Pancreas (tissue), 10 donors: ENCODE measurements at regions not wholly inside any gene's neighbourhood (a gene's known extent, or its start where the extent isn't known, plus 50 kb on each side); places are given as distances from the start of the nearest gene placed in this dataset.

Experiments used
- ATAC-seq, 4 donors: fragments of 200-7000 bp; cut with Tn5 transposase; one replicate each; pipeline versions ENCODE4 v1.8.0 to v1.9.1; 2020; ENCODE audit warnings: mild to moderate bottlenecking in 4 of 4, moderate library complexity in 4 of 4
- DNase-seq, 6 donors: peaks; one replicate each; pipeline ENCODE4 v3.0.0-alpha.2; 2020
- FAIRE-seq: peaks from 2 replicates; lab custom pipeline; 2012; peaks lifted over from hg19 to GRCh38; lab: Jason Lieb, UNC
- H3K27ac ChIP-seq, 4 donors: fragments of 200-600 bp; sonication (generic); 1 replicate in 3 of 4; 2 replicates in 1 of 4; pipeline versions ENCODE4 v1.5.0 to v1.8.0; 2020
- H3K27me3 ChIP-seq, 4 donors: fragments of 200-600 bp; one replicate each; pipeline ENCODE4 v1.8.0; 2021
- H3K36me3 ChIP-seq, 3 donors: fragments of 200-600 bp; sonication (generic) in 1 of 3; one replicate each; pipeline versions ENCODE4 v1.5.0 to v1.8.0; 2020 to 2021
- H3K4me1 ChIP-seq, 3 donors: fragments of 200-600 bp; one replicate each; pipeline ENCODE4 v1.8.0; 2021
- H3K4me3 ChIP-seq, 4 donors: fragments of 200-600 bp; sonication (generic) in 2 of 4; one replicate each; pipeline versions ENCODE4 v1.5.0 to v1.8.0; 2020 to 2021
- H3K9me3 ChIP-seq, 4 donors: fragments of 200-600 bp; one replicate each; pipeline ENCODE4 v1.8.0; 2021
- WGBS, 2 donors: extraction: QIAGEN DNeasy Blood & Tissue Kit; methylation state at CpG; one replicate each; pipeline ENCODE4 v1.1.7; 2013; 5-methylcytosine and 5-hydroxymethylcytosine counted together
- intact Hi-C, 3 donors: fragments of 100-400 bp; cut with DNase I; formaldehyde crosslinking; loops; one replicate each; pipeline versions ENCODE4 v1.11.1 to v1.14.2; 2022
- TF ChIP-seq, protein P1 (sequence below), 4 donors: fragments of 200-600 bp; sonication (generic) in 3 of 4; IDR thresholded peaks; one replicate each; pipeline versions ENCODE4 v1.5.0 to v1.8.0; 2021; ENCODE audit warnings: antibody characterized with exemption in 4 of 4
- donor health status: healthy with polysubstance abuse.
- donor health status: DM: no; HTN: no; CAD: no; lungs with moderate emphysema.
- donor health status: DM: no; HTN: no; CAD: no.
- donor health status: control.
- donor health status: control.
- donor health status: Bipolar disorder and iron deficiency.
- donor health status: DM: yes; HTN: yes; CAD: no.
- donor health status: DM: no; HTN: no; CAD: no.
- donor health status: DM: no; HTN: no; CAD: no.
- donor health status: DM: yes; HTN: yes; CAD: no.

- WGBS, 2 donors, result 83 to 93% methylated on average over 3 of the region's 3 CpGs
- H3K36me3 ChIP-seq, result no peaks in the 10 kb centered on the region
- intact Hi-C loops, result no loop called here
Observed at GRCh38 chr16:52725043-52725442, 178.1 kb upstream of the TOX3 start.

DNA sequence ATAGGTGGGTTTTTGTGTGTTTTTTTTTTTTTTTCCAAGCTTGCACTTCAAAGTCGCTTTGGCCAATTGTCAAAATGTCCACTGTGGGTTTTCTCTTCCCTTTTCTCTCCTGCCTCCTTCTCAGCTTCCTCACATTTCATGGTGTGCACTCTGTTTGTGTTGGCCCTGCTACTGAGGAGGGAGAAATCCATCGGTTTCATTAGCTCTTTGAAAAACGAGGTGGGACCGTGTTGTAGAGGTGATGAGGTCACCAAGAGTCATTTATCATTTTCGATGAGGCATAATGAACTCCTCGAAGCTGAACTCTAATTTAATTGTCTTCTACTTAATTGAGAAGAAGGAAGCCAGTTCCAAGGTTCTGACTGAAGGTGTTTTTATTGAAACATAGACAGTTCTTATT is 174.4 kb upstream of the TOX3 start:
- ATAC-seq (no peak), FAIRE-seq (no peak), DNase-seq (no peak)

More at GRCh38 chr16:52725043-52725442, 178.1 kb upstream of the TOX3 start:
- Histone ChIP-seq H3K4me1 (no peaks in the 10 kb centered on the region), H3K9me3 (no peaks in the 10 kb centered on the region), H3K27ac (no peak overlapping the region), H3K27me3 (no peaks in the 10 kb centered on the region), H3K4me3 (no peak overlapping the region)
- TF ChIP-seq, protein P1, sequence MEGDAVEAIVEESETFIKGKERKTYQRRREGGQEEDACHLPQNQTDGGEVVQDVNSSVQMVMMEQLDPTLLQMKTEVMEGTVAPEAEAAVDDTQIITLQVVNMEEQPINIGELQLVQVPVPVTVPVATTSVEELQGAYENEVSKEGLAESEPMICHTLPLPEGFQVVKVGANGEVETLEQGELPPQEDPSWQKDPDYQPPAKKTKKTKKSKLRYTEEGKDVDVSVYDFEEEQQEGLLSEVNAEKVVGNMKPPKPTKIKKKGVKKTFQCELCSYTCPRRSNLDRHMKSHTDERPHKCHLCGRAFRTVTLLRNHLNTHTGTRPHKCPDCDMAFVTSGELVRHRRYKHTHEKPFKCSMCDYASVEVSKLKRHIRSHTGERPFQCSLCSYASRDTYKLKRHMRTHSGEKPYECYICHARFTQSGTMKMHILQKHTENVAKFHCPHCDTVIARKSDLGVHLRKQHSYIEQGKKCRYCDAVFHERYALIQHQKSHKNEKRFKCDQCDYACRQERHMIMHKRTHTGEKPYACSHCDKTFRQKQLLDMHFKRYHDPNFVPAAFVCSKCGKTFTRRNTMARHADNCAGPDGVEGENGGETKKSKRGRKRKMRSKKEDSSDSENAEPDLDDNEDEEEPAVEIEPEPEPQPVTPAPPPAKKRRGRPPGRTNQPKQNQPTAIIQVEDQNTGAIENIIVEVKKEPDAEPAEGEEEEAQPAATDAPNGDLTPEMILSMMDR (IDR thresholded peaks at IDR 0.05), result no peak
- no peak for FAIRE-seq
- no peak for ATAC-seq
- no peak for DNase-seq

DNA sequence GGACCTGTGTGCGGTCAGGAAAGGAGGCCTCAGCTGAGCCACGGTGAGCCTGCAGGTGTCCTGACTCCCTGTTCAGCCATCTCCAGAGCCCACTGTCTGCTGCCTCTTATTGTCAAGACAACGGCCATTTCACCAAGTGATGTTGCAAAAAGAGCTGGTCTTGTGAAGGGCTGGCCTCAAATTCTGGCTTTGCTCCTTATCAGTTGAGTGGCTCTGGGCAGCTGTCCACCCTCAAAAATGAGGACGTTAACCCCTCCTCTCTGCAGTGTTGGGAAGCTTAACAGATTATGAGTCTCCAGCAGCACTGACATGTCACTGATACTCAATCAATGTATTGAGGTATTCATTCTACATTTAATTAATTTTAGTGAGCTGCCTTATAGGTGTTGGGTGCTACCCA is 171.1 kb upstream of the TOX3 start:
- no peak for ATAC-seq
- DNase-seq, result no peak
- no peak for FAIRE-seq

More for the DNA sequence above, 174.4 kb upstream of the TOX3 start:
- 19 to 26% methylated on average over 6 of the region's 6 CpGs for WGBS, 2 donors
- intact Hi-C loops, result no loop called here
- H3K9me3 ChIP-seq, result no peaks in the 10 kb centered on the region
- H3K4me3 ChIP-seq, result no peak overlapping the region
- no peaks in the 10 kb centered on the region for H3K27me3 ChIP-seq
- no peaks in the 10 kb centered on the region for H3K36me3 ChIP-seq
- TF ChIP-seq, protein P1 (IDR thresholded peaks at IDR 0.05), result no peak
- no peaks in the 10 kb centered on the region for H3K4me1 ChIP-seq
- H3K27ac ChIP-seq, result no peak overlapping the region

GRCh38 chr16:52713740-52714139 is 166.8 kb upstream of the TOX3 start:
- DNase-seq (no peak), ATAC-seq (no peak), FAIRE-seq (no peak)
- TF ChIP-seq, protein P1 (IDR thresholded peaks at IDR 0.05), result no peak
- Histone ChIP-seq H3K9me3 (no peaks in the 10 kb centered on the region), H3K4me1 (no peaks in the 10 kb centered on the region), H3K27me3 (no peaks in the 10 kb centered on the region), H3K36me3 (no peaks in the 10 kb centered on the region), H3K4me3 (no peak overlapping the region), H3K27ac (no peak overlapping the region)
- 64 to 75% methylated on average over 7 of the region's 7 CpGs for WGBS, 2 donors
- intact Hi-C loops, result no loop called here

More for the DNA sequence above, 171.1 kb upstream of the TOX3 start:
- Histone ChIP-seq H3K4me3 (no peak overlapping the region), H3K4me1 (no peaks in the 10 kb centered on the region), H3K36me3 (no peaks in the 10 kb centered on the region), H3K27me3 (no peaks in the 10 kb centered on the region), H3K9me3 (no peaks in the 10 kb centered on the region), H3K27ac (no peak overlapping the region)
- intact Hi-C loops, result no loop called here
- 72% methylated on average over 4 of the region's 4 CpGs for WGBS, 2 donors
- TF ChIP-seq, protein P1 (IDR thresholded peaks at IDR 0.05), result no peak

DNA sequence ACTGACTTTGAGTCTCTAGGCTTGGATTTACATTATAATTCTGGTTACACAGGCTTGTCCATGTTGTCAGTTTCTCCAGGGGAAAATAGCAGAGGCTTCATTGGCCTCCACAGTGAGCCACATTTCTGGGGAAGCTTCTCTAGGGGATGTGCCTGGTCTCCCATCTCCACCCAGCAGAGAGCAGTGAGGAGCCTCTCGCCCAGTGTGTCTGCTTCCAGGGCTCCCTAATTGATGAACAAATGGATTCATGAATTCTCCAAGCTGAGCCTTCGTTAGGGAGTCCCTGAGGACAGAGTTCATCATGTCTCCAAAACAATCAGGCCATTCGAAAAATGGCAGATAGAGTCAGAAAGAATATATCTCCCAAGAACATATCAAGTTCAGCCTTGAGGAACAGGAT is 162.4 kb upstream of the TOX3 start:
- Histone ChIP-seq H3K36me3 (no peaks in the 10 kb centered on the region), H3K4me3 (no peak overlapping the region), H3K27ac (no peak overlapping the region), H3K27me3 (no peaks in the 10 kb centered on the region), H3K4me1 (no peaks in the 10 kb centered on the region), H3K9me3 (no peaks in the 10 kb centered on the region)
- ATAC-seq (no peak), DNase-seq (no peak), FAIRE-seq (no peak)
- 35 to 47% methylated on average over 3 of the region's 3 CpGs for WGBS, 2 donors
- TF ChIP-seq, protein P1 (IDR thresholded peaks at IDR 0.05), result no peak
- intact Hi-C loops, result no loop called here
